Fibroblast of pulmonary artery (primary cell): ENCODE measurements at regions not wholly inside any gene's neighbourhood (a gene's known extent, or its start where the extent isn't known, plus 50 kb on each side); places are given as distances from the start of the nearest gene placed in this dataset.

ENCODE experiments used
- DNase-seq: peaks from one replicate; pipeline ENCODE4 v3.0.0-alpha.2; 2010; ENCODE audit warnings: low read depth
- H3K4me3 ChIP-seq: replicated peaks from 2 replicates; pipeline ENCODE4 v1.5.1; 2011; ENCODE audit warnings: low read depth, mild to moderate bottlenecking, control low read depth, low read length, moderate library complexity
- CTCF ChIP-seq: IDR thresholded peaks from 2 replicates; pipeline ENCODE4 v1.5.1; 2011; ENCODE audit warnings: mild to moderate bottlenecking, control low read depth, low read length, inconsistent platforms; ENCODE audit errors: missing control alignments

- H3K4me3 ChIP-seq, result no peak overlapping the region
- no peak for DNase-seq
- TF ChIP-seq CTCF, result no peak
Measured at GRCh38 chr22:48780597-48781277, 1046.9 kb downstream of the BRD1 start.

GRCh38 chr22:48779661-48780596, 1047.7 kb downstream of the BRD1 start:
- no peak for TF ChIP-seq CTCF
- no peak for DNase-seq
- H3K4me3 ChIP-seq, result no peak overlapping the region

- no peak overlapping the region for H3K4me3 ChIP-seq
Measured at GRCh38 chr22:48779211-48779643, 1048.4 kb downstream of the BRD1 start.

GRCh38 chr22:48778308-48779195, 1049.1 kb downstream of the BRD1 start:
- no peak overlapping the region for H3K4me3 ChIP-seq
- TF ChIP-seq CTCF, result no peak

More at GRCh38 chr22:48779211-48779643, 1048.4 kb downstream of the BRD1 start:
- no peak for DNase-seq
- TF ChIP-seq CTCF, result no peak

GRCh38 chr22:48772286-48772907, 1055.3 kb downstream of the BRD1 start:
- no peak for TF ChIP-seq CTCF

More at GRCh38 chr22:48778308-48779195, 1049.1 kb downstream of the BRD1 start:
- no peak for DNase-seq

GRCh38 chr22:48765595-48765994, 1062.1 kb downstream of the BRD1 start:
- no peak for DNase-seq
- no peak overlapping the region for H3K4me3 ChIP-seq
- no peak for TF ChIP-seq CTCF

More at GRCh38 chr22:48772286-48772907, 1055.3 kb downstream of the BRD1 start:
- H3K4me3 ChIP-seq, result no peak overlapping the region
- no peak for DNase-seq
